Mesenteric fat pad (tissue), 1 donor: ENCODE measurements at regions not wholly inside any gene's neighbourhood (a gene's known extent, or its start where the extent isn't known, plus 50 kb on each side); places are given as distances from the start of the nearest gene placed in this dataset.

Experiments
- DNase-seq: peaks from one replicate; pipeline ENCODE4 v3.0.0-alpha.2; 2020; ENCODE audit warnings: low spot score
- donor health status: DM: yes; HTN: yes; CAD: no.

DNA sequence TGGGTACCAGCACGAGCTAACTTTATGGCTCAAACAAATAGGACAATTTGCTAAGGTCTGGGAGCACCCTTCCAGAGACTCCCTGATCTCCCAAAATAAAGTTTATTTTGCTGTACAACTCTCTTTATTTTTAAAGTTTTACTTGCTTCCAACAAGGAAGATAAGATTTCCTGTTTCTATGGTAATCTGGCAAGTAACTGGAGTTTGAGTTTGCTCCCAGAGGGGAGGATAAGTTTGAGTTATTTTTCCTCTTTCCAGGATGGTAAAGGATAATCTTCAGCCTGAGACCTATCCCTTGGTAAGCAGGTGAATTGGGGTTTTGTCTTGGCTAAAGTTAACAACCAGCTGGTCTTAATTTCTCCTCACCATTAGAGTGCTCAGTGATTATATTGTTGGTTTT, 1019.4 kb upstream of the ALCAM start:
- no peak for DNase-seq

DNA sequence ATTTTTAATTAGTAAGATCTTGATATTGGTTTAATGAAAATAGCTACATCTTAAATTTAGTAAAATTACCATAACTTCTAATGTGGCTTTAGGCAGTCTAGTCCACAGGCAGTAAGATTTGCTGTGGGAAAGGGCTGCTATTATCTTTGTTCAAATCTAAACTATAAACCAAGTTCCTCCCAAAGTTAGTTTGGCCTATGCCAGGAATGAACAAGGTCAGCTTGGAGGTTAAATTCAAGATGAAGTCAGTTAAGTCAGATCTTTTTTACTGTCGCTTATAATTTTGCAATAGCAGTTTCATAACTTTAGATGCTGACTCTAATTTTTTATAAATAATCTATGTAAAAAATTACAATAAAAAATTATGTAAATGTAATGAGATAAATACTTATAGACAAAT, 1016.9 kb upstream of the ALCAM start:
- no peak for DNase-seq

DNA sequence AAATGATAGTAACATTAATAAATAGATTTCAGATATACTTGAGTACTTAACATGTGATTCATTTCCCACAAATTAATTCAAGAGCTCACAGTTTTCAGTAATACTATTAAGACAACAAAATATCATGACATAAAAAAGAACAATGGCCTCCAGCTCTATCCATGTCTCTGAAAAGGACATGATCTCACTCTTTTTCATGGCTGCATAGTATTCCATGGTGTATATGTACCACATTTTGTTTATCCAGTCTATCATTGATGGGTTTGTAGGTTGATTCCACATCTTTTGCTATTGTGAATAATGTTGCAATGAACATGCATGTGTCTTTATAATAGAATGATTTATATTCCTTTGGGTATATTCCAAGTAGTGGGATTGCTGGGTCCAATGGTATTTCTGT, 1012.8 kb upstream of the ALCAM start:
- DNase-seq = no peak

DNA sequence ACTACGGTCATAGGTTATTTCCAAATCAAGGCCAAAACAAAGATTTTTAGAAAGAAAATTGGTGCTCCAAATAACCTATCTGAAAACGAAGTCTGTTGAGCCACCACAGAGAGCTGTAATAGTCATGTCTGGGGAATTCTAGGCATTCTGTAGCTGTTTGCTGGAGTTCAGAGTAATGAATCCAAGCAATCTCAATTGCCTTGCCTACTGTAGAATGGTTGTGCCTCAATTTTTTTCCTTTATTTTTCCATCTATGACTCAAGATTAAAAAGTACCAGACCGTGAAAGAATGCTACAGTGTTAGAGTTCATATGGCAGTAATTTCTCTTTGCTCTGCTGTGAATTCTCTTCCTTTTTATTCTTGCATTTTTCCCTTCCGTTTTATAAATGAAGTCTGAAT, 1007.2 kb upstream of the ALCAM start:
- no peak for DNase-seq

DNA sequence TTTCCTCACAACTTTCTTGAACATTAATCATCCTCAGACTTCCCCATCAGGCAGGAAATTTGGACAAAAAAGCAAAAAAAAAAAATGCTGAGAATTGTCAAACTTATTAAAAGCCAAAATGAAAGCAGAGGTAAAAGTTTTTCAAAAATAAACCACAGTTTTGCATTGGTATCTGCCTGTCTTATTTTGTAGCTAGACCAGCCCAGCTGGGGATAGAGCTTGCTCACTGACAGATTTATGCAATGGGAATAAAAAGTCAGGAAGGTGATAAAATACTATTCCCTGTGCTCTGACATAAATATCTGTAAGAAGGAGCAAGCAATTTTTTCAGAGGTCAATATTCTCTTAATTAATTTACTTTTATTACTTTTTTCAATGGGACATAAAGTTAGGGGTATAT, 1006.7 kb upstream of the ALCAM start:
- DNase-seq = no peak

DNA sequence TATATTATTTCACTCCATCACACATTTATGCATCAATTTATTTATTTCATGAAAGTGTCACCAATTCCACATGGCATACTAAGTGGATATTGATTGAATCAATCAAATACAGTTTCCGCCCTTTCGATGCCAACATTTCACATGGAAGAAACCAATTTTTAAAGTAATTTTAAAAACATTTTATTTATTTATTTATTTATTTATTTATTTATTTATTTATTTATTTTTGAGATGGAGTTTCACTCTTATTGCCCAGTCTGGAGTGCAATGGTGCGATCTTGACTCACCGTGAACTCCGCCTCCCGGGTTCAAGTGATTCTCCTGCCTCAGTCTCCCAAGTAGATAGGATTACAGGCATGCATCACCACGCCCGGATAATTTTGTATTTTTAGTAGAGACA, 1005.0 kb upstream of the ALCAM start:
- peak; percentile 20 for DNase-seq

DNA sequence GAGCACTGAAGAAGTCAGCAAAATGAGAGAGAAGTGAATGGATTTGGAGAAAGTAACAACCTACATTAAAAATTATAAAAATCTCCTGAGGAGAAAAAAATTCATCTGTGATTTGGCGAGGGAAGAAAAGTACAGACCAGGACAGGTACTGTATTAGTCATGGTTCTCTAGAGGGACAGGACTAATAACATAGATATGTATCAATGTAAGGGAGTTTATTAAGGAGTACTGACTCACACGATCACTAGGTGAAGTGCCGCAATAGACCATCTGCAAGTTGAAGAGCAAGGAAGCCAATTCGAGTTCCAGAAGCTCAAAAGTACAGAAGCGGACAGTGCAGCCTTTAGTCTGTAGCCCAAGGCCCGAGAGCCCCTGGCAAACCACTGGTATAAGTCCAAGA, 1004.4 kb upstream of the ALCAM start:
- DNase-seq = no peak

DNA sequence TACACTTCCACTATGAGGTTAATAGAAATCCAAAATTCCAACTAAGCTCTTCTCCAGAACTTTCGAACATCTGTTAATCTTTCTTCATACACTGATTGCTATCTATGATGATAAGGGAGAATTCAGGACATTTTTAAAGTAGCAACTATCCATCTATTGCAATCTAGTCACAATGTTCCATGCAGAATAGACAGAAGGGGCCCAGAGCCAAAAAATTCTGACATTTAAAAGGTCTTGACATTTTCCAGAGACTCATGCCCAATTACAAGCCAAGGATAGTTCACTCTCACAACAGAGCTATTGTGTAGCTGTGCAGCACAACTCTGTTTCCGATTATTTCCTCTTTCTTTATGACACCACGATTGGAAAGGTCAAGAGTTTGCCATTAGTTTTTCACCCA, 999.7 kb upstream of the ALCAM start:
- no peak for DNase-seq

DNA sequence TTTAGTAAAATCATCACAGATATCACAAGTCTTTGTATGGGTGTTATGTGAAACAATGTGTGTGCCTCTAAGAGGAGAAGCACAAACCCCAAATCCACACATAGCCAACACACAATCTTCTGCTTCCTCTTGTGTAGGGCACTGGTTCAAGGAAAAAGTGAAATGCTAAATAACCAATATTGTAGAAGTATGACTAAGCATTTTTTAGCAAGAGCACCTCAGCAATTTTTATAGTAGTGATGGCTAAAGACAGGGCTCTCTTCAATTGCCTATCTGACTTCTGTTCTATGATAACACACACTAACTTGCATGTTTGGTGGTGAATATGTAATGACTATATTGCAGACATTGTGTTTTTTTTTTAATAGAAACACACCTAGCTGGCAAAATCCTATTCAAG, 997.9 kb upstream of the ALCAM start:
- no peak for DNase-seq

DNA sequence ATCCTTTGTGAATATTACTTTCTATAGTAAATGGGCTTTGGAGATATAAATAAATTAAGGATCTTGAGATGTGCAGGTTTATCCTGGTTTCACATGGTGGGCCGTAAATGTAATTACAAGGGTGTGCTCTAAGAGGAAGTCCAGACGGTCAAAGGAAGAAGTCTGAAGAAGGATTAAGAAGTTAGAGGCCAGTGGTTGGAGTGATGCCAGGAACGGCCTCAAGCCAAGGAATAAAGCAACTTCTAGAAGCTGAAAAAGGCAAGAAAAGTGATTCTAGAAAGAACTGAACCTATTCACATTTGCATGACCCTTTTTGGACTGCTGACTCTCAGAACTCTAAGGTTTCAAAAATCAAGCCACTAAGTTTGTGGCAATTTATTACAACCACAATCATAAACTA, 981.3 kb upstream of the ALCAM start:
- no peak for DNase-seq

DNA sequence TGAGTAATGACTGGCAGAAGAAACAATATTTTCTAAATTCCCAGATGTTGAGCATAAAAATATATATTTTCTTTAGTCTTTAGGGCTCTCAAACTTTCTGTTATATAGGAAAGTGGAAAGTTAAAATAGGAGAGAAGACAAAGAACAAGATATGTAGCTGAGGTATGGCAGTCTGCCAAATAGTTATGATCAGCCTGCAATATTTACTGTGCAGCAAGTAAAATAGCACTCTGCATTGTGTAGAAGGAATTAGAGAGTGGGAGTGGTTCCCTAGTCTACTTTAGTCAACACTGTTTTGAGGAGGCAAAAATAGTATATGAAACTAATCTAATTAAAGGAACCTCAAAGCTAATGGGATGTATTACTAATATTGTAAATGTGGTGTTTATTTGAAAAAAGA, 978.1 kb upstream of the ALCAM start:
- DNase-seq = no peak

DNA sequence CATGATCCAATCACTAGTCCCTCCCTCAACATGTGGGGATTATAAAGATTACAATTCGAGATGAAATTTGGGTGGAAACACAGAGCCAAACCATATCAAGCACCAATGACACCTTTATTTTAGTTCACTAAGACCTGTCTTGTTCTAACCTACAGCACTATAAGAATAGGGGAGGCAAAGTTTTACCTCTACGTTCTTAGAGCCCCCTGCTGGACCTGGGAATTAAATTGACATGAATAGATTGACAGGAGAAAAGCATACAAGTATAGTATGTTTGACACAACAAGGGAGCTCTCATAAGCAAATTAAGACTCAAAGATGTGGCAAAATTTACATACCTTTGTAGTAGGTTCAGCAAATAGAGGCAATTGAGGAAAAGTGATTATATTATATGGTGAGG, 974.4 kb upstream of the ALCAM start:
- DNase-seq = no peak

DNA sequence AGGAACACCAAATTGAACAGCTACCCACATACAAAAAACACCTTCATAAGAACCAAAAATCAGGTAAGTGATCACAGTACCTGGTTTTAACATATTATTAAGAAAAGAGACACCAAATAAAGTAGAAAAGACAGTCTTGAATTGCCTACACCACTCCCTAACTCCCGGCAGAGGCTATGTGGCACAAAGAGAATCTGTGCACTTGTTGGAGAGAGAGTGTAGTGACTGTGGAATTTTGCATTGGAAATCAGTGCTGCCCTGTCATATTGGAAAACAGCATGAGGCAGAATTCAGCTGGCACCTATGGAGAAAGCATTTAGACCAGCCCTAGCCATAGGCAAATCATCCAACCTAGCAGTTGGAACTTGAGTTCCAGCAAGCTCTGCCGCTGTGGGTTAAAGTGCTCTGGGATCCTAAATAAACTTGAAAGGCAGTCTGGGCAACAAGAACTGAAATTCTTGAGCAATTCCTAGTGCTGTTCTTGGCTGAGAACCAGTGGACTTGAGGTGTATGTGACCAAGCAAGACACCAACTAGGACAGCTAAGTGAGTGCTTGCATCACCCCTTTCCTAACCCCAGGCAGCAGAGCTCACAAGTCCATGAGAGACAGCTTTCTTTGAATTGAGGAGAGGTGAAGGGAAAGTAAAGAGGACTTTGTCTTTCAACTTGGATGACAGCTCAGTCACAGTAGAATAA, 969.6 kb upstream of the ALCAM start:
- DNase-seq = no peak

DNA sequence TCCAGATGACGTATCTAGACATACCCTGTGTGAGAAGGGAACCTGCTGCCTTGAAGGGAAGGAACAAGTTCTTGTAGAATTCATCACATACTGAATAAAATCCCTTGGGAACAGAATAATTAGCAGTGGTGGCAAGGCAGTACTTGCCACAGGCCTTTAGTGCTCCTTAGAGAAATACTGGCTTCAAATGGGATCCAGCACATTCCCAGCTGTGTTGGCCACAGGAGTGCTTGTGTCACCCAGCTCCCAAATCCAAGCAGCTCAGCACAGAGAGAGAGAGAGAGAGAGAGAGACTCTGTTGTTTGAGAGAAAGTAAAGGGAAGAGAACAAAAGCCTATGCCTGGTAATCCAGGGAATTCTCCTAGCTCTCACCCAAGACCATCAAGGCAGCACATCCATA, 969.0 kb upstream of the ALCAM start:
- no peak for DNase-seq

DNA sequence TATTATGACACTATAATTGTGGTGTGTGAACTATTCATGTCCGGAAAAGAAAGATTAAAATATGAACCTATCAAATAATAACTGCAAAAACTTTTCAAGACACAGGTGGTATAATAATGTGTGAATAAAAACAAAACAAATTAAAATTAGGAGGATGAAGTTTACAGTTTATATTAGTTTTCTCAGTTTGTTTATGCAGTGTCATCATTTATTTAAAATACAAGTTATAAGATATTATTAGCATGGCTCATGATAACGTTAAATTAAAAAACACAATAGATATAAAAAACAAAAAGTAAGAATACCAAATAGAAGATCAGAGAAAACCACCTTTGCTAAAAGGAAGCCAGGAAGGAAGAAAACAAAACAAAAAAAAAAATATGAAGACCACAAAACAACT, 963.8 kb upstream of the ALCAM start:
- DNase-seq = no peak

DNA sequence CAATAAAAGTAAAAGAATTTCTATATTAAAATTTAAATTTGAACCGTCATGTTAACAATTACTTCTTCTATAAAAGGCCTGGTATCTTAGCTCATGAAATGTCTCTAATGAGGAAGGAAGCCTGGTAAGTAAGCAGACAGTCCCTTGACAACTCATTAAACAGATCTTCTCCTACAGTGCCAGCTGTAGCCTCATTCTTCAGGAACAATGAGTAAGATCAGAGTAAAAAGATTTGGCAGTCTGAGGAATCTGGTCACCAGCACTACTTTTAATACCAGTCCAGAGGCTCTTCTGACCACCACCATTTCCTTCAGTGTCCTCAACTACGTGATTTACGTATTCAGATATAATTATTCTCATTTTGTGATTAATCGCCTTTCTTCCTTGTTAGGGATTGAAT, 955.0 kb upstream of the ALCAM start:
- DNase-seq = no peak

DNA sequence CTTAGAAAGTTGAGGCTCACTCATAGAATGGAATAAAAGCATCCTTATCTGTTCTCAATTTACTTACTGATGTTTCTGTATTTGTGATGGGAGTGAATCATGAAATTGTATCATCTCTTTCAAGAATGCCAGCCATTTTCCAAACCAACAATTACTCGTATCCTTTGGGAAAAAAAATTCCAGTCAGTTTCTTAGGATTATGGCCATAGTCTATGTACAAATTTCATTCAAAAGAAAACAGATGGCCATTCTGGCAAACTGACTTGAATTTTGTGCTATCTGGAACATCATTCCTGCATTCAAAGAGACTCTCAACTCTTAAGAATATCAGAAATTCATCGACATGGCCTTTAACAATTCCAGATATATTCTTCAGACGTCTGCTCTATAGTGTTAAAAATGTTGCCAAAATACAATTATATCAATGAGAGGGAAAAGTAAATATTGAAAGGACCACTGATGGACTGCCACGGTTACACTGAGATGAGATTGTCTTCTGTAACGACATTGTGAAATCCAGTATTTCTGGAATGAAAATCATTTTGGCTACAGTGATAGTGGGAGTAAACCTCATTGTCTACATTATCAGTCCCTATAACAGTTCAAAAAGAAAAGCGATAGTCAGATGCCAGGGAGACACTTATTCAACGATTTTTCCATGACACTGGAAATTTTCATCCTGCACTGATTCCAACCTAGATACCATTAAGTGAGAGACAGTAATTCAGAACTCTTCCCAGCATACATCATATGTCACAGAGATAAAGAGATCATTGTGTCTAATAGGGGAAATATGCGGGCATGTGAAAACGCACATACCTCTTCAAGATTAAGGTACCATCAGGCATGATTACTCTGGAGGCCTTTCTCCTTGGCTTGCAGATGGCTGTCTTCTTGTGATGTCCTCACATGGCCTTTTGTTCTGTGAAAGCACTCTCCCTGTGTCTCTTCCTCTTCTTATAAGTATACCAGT, 953.8 kb upstream of the ALCAM start:
- DNase-seq = no peak

DNA sequence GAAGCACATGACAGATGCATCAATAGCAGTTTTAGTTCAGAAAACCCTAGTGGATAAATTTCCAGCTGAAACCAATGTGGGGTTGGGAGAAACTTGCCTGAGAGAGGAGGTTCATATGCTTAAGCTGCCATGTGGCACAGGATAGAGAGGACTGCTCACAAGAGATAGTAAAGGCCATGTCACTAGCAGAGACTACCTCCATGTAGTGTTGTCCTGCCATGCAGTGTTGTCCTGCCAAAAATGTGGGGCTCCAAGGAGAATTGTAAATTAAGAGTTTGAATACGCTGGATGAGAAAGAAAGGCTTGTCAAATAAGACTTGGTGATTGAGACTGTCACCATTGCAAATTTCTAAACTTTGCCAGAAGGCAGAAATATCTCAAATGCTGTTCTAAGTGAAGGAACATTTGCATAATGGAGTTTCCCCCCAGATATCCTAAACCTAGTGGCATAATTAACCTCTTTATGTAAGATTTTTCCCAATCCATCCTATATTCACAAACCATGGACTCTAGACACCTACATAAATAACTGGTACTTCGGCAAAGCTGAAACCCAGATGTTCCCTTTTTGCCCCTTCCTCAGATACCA, 938.3 kb upstream of the ALCAM start:
- DNase-seq = no peak

DNA sequence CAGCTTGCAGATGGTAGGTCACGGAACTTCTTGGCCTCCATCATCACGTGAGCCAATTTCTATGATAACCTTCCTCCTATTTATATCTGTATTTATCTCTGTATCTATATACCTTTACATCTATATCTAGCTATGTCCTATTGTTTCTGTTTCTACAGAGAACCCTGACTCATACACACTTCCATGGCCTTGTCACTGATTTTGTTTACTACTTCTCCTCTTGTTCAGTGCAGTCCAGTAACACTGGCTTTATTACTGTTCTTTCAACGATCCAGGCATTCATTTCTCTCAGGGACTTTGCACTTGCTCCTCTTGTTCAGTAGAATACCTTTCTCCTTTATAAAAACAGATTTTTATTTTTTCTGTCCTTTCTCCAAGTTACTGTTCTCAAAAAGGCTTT, 937.0 kb upstream of the ALCAM start:
- DNase-seq = no peak

DNA sequence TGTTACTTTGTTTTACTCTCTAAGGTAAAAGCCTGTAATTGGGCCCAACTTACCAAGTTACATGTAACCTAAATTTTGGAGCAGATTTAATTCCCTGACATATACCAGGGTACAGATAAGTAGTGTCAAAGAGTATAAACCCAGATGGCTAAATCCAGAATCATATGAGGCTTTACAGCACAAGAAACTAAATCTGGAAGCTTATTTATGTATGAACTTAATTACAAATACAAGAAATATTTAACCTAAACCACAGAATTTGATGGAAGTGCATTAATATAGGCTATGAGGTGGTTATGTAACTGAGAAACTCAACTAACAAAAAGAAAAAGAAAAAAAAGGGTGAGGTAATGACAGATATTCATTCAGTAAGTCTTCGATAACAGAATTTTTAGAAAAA, 930.2 kb upstream of the ALCAM start:
- DNase-seq = no peak

DNA sequence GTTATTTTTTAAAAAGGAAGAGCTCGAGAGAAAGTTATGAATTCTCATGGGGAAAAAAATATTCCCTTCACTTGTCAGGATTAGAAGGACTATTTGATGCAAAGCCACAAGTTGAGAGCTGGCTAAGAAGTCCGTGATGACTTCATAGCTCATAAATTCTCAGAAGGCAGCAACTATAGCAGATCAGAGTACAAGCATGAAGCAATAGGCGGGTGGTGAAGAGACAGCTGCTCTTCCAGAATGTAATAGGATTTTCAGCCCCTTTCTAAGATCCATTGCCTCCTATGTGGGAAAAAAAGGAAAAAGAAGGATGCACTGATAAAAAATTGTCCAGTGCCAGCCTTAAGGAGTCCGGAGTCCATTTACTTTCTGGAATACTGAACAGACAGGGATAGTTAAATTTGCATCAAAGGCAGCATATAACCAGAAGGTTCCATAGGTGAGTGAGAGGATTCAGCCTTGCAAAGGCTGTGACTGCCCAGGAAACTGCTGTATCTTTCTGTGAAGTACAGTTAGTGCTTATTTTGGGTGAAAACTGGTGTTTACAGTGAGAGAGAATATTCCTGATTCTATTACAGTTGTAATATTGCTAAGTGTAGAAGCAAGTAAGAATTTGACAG, 929.5 kb upstream of the ALCAM start:
- DNase-seq = no peak

DNA sequence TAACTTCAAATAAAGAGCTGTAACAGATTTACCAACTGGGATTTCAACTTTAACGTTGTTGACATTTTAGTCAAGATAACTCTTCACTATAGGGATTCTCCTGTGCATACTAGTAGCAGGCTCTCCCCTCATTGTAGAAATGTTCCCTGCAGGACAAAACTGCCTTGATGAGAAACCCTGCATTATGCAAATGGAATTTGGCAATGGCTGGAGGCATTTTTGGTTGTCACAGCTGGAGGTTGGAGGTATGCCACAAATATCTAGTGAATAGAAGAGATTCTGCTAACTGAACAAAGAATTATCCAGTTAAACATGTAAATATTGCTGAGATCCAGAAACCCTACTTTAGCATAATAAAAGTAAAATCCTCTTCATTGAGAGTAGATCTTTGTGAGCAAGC, 928.8 kb upstream of the ALCAM start:
- no peak for DNase-seq
